ENCODE measurements at regions not wholly inside any gene's neighbourhood (a gene's known extent, or its start where the extent isn't known, plus 50 kb on each side); places are given as distances from the start of the nearest gene placed in this dataset.
A peak's percentile ranks its signal among the peaks of the same experiment; 100 is the strongest.
"Not testable (repeated sequence)": the region's sequence is repeated elsewhere in the genome, so short reads cannot be mapped to it uniquely, and the experiment has no call there.

DNA sequence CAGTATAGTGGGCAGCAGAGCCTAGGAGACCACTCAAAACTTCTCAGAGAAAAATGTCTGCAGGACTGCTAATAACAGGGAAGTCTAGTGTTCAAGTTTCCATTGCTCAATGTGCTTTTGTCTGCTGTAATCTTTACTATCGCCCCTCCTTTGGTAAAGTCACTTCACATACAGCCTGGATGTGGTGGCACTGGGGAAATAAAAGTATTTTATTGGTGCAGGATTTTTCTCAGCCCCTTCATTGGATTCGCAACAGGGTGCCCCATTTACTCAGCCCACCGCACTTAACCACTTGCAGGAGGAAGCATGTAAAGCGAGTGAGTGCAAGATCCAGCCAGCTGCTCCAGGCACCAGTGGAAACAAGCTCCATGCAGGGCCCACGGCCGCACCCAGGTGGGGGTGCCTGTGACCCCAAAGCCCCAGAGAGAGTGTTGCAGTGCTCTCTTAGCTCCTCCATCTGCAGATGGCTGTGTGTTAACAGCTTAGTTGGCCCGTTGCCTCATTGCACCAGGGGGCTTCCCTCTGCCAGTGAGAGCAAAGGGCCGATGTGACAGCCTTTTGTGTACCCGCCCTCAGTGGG is 163.5 kb upstream of the TMEM72 start:
- Mint-ChIP-seq H3K36me3 (no peaks in the 10 kb centered on the region), H3K4me1 (no peaks in the 10 kb centered on the region), H3K27me3 (peaks cover 2% of the 10 kb centered on the region), H3K4me3 (no peak overlapping the region), H3K27ac (no peak overlapping the region), H3K9me3 (no peaks in the 10 kb centered on the region)

- Mint-ChIP-seq H3K4me1 (no peaks in the 10 kb centered on the region), H3K9me3 (no peaks in the 10 kb centered on the region), H3K4me3 (no peak overlapping the region), H3K36me3 (no peaks in the 10 kb centered on the region), H3K27me3 (no peaks in the 10 kb centered on the region), H3K27ac (peak overlapping the region; percentile 5)
Observed at GRCh38 chr10:44749151-44749550, 162.0 kb upstream of the TMEM72 start.

GRCh38 chr10:44752451-44753441 is 158.4 kb upstream of the TMEM72 start:
- Mint-ChIP-seq H3K36me3 (no peaks in the 10 kb centered on the region), H3K27me3 (no peaks in the 10 kb centered on the region), H3K9me3 (no peaks in the 10 kb centered on the region), H3K4me3 (no peak overlapping the region), H3K27ac (no peak overlapping the region), H3K4me1 (no peaks in the 10 kb centered on the region)

DNA sequence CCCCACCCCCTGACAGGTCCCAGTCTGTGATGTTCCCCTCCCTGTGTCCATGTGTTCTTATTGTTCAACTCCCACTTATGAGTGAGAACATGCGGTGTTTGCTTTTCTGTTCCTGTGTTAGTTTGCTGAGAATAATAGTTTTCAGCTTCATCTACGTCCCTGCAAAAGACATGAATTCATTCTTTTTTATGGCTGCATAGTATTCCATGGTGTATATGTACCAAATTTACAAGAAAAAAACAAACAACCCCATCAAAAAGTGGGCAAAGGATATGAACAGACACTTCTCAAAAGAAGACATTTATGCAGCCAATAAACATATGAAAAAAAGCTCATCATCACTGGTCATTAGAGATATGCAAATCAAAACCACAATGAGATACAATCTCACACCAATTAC is 156.8 kb upstream of the TMEM72 start:
- not testable (repeated sequence) for H3K4me1 Mint-ChIP-seq

GRCh38 chr10:44755481-44755880 is 155.7 kb upstream of the TMEM72 start:
- Mint-ChIP-seq H3K36me3 (no peaks in the 10 kb centered on the region), H3K9me3 (no peaks in the 10 kb centered on the region), H3K4me3 (no peak overlapping the region), H3K27ac (no peak overlapping the region), H3K4me1 (no peaks in the 10 kb centered on the region), H3K27me3 (no peaks in the 10 kb centered on the region)

More for the DNA sequence above, 156.8 kb upstream of the TMEM72 start:
- not testable (repeated sequence) for H3K9me3 Mint-ChIP-seq, H3K36me3 Mint-ChIP-seq, H3K27ac Mint-ChIP-seq, H3K27me3 Mint-ChIP-seq, H3K4me3 Mint-ChIP-seq

DNA sequence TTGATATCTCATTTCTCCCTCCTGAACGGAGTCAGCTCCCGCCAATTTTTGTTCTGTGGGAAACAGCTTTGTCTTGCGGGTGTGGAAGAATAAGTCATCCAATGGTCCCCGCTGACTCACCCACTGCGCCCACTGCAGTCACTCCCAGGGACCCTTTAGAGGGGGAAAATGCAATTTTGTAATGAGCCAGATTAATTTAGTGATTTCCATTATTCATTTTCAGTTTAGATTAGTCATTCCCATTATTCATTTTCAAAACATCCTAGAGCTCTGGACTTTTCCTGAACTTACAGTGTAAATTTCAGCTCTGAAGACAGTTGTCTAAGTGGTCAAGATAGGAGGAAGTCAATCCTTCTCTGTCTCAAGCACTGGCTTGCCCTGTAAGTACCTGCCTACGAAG is 154.9 kb upstream of the TMEM72 start:
- no peaks in the 10 kb centered on the region for H3K4me1 Mint-ChIP-seq
- no peaks in the 10 kb centered on the region for H3K36me3 Mint-ChIP-seq
- no peak overlapping the region for H3K27ac Mint-ChIP-seq

DNA sequence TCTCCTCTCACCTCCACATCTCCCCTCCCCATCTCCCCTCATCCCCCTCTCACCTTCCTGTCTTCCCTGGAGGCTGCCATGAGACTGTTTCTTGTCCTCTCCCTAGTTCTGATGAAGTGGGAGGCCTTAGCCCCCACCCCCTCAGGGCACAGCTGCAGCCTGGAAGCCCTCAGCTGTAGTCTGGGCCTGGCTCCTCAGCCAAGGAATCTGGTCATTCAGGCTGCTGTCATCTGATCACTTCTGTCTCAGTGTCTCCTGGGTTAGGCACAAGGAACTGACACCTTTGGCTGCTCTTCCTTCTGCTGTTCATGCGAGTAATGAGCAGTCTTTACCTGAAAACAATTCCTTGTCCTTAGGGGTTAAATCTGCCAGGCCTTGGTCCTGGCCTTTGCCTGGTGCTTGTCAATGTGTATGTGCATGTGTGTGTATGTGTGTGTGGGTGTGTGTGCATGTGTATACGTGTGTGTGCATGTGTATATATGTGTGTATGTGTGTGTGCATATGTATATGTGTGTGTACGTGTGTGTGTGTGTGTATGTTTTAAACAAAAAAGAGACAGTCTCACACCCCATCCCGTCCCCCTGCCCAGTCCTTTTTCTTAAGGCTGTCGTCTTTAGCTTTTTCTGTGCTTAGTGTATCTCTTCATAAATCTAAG is 153.5 kb upstream of the TMEM72 start:
- no peaks in the 10 kb centered on the region for H3K9me3 Mint-ChIP-seq
- H3K4me1 Mint-ChIP-seq, result no peaks in the 10 kb centered on the region
- H3K36me3 Mint-ChIP-seq, result no peaks in the 10 kb centered on the region
- H3K27ac Mint-ChIP-seq, result no peak overlapping the region
- H3K4me3 Mint-ChIP-seq, result no peak overlapping the region
- H3K27me3 Mint-ChIP-seq, result no peaks in the 10 kb centered on the region

More for the DNA sequence above, 154.9 kb upstream of the TMEM72 start:
- Mint-ChIP-seq H3K9me3 (no peaks in the 10 kb centered on the region), H3K27me3 (no peaks in the 10 kb centered on the region), H3K4me3 (no peak overlapping the region)

DNA sequence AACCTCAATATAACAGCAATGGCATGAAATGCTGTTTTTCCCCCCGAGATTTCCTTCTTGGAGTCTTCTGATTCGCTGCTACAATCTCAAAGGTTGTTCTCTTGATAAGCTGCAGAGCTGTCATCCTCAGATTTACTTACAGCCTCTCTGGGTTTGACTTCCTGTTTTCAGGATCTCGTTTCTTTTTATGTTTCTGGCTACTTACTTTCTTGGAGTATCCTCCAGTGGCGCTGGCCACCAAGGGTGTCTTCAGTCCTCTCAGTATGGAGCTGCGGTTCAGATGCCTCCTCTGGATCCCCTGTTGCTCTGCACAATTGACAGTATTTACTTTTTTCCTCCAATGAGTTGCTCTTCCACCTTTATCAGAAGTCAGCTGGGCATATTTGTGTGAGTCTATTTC is 152.0 kb upstream of the TMEM72 start:
- H3K27ac Mint-ChIP-seq, result no peak overlapping the region
- H3K4me3 Mint-ChIP-seq, result no peak overlapping the region
- H3K9me3 Mint-ChIP-seq, result no peaks in the 10 kb centered on the region
- H3K36me3 Mint-ChIP-seq, result no peaks in the 10 kb centered on the region
- no peaks in the 10 kb centered on the region for H3K4me1 Mint-ChIP-seq
- H3K27me3 Mint-ChIP-seq, result no peaks in the 10 kb centered on the region

DNA sequence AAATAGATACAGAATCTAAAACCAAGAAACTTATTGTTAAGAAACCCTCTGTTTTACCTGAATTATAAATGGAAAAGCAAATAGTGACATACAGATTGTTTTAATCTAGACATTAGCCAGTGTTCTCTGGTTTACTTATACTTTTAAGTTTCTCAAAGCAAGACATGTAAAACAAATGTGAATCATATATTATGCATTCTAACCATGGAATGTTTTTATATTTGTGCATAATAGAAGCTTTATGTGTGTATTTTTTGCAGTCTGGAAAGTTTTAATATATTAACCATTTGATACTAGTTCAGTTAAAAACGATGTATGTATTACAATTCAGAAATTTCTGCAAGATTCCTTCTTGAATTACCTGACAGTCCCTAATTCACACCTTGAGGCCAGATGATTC is 150.6 kb upstream of the TMEM72 start:
- Mint-ChIP-seq H3K27me3 (no peaks in the 10 kb centered on the region), H3K4me3 (no peak overlapping the region), H3K9me3 (no peaks in the 10 kb centered on the region), H3K36me3 (no peaks in the 10 kb centered on the region), H3K27ac (no peak overlapping the region), H3K4me1 (no peaks in the 10 kb centered on the region)

GRCh38 chr10:44761076-44761475 is 150.1 kb upstream of the TMEM72 start:
- Mint-ChIP-seq H3K4me3 (no peak overlapping the region), H3K4me1 (no peaks in the 10 kb centered on the region), H3K27me3 (no peaks in the 10 kb centered on the region), H3K9me3 (no peaks in the 10 kb centered on the region), H3K27ac (no peak overlapping the region), H3K36me3 (no peaks in the 10 kb centered on the region)

DNA sequence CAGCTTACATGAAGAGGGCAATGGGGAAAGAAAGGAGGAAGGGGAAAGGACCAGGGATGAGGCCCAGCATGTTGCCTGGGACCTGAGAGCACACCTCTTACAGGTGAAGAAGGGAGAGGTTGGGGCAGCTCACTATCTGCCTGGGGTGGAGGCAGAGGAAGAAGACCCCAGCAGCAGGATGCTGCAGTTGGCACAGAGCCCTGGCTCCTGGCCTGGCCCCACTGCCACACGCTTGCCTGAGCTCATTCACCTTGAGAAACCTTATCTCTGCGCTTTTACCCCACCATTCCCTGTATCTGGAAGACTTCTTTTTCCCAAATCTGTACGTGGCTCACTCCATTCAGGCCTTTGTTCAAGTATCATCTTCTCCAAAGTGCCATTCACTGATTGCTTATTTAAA is 147.8 kb upstream of the TMEM72 start:
- Mint-ChIP-seq H3K27ac (no peak overlapping the region), H3K4me1 (no peaks in the 10 kb centered on the region), H3K27me3 (no peaks in the 10 kb centered on the region), H3K4me3 (no peak overlapping the region), H3K9me3 (no peaks in the 10 kb centered on the region), H3K36me3 (no peaks in the 10 kb centered on the region)

- Mint-ChIP-seq H3K4me3 (no peak overlapping the region), H3K36me3 (no peaks in the 10 kb centered on the region), H3K4me1 (no peaks in the 10 kb centered on the region), H3K27ac (no peak overlapping the region), H3K27me3 (peaks cover 3% of the 10 kb centered on the region), H3K9me3 (no peaks in the 10 kb centered on the region)
Observed at GRCh38 chr10:44765299-44765698, 145.8 kb upstream of the TMEM72 start.

DNA sequence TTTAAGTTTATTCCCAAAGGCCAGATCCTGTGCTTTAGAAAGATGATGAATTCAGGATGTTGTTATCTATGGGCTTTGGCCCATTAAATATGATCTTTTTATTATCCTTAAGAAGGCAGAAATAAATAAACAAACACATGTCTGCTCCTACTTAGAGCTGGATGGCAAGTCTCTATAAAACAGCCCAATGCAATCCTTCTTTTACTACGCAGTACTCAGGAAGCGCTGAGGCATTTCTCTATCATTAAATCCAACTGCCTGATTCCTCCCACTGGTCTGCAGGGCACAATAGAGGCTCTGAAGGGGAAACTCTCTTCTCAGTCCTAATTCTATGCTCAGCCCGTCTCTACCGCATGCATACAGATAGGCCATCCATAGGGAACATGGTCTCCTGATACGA is 144.5 kb upstream of the TMEM72 start:
- H3K27me3 Mint-ChIP-seq, result peaks cover 3% of the 10 kb centered on the region

GRCh38 chr10:44769450-44769849 is 141.7 kb upstream of the TMEM72 start:
- Mint-ChIP-seq H3K4me3 (no peak overlapping the region), H3K4me1 (no peaks in the 10 kb centered on the region), H3K27ac (no peak overlapping the region), H3K27me3 (peaks cover 3% of the 10 kb centered on the region), H3K36me3 (no peaks in the 10 kb centered on the region), H3K9me3 (no peaks in the 10 kb centered on the region)

More for the DNA sequence above, 144.5 kb upstream of the TMEM72 start:
- Mint-ChIP-seq H3K9me3 (no peaks in the 10 kb centered on the region), H3K27ac (no peak overlapping the region), H3K4me3 (no peak overlapping the region), H3K4me1 (no peaks in the 10 kb centered on the region), H3K36me3 (no peaks in the 10 kb centered on the region)

- no peak overlapping the region for H3K4me3 Mint-ChIP-seq
- no peak overlapping the region for H3K27ac Mint-ChIP-seq
- H3K27me3 Mint-ChIP-seq, result peaks cover 3% of the 10 kb centered on the region
- no peaks in the 10 kb centered on the region for H3K9me3 Mint-ChIP-seq
- H3K4me1 Mint-ChIP-seq, result no peaks in the 10 kb centered on the region
- no peaks in the 10 kb centered on the region for H3K36me3 Mint-ChIP-seq
Observed at GRCh38 chr10:44771233-44771995, 139.7 kb upstream of the TMEM72 start.
